ENCODE measurements at regions not wholly inside any gene's neighbourhood (a gene's known extent, or its start where the extent isn't known, plus 50 kb on each side); places are given as distances from the start of the nearest gene placed in this dataset.

DNA sequence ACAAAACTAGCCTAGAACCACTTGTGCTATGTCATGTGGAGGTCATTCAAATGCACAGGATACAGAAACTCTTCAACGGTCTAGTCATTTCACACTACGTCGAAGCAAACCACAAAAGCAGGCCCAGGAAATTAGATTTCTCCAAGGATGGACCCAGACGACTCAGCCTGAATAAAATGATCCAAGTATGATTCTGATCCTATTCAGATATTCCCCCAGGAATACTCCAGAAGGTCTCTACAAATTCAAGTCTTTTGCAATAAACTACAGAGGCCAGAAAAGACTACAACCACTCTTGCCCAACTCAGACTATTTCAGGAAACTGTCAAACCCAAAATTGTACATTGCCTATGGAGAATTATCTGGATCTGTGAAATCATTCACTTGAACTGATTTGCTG, 422.5 kb downstream of the METTL4 start:
- no peaks in the 10 kb centered on the region for H3K4me1 ChIP-seq (ENCODE audit: insufficient read depth, low read length)
- no peak for DNase-seq
- H3K36me3 ChIP-seq (ENCODE audit: insufficient read depth, low read length) = no peaks in the 10 kb centered on the region
- H3K4me2 ChIP-seq (ENCODE audit: insufficient read depth, low read length) = no peak overlapping the region
- H3K27ac ChIP-seq (ENCODE audit: low read length) = no peak overlapping the region
- no peaks in the 10 kb centered on the region for H3K9me3 ChIP-seq (ENCODE audit: insufficient read depth, low read length, severe bottlenecking)
- TF ChIP-seq EZH2 (IDR thresholded peaks at IDR 0.05; ENCODE audit: borderline replicate concordance, low read depth, low read length, severe bottlenecking) (no peak), CTCF (IDR thresholded peaks at IDR 0.05; ENCODE audit: borderline replicate concordance, extremely low read depth, low read length, poor library complexity, severe bottlenecking) (no peak)
- no peaks in the 10 kb centered on the region for H4K20me1 ChIP-seq (ENCODE audit: insufficient read depth, low read length)
- H2AFZ ChIP-seq (ENCODE audit: low read depth, low read length) = no peak overlapping the region
- ATAC-seq (ENCODE audit: insufficient read depth, low read depth) = no peak
- H3K4me3 ChIP-seq (ENCODE audit: low read depth in 1 of 2, low read length in 2 of 2) = no peak overlapping the region
- no peaks in the 10 kb centered on the region for H3K27me3 ChIP-seq (ENCODE audit: insufficient read depth, low read length, poor library complexity)
- H3K79me2 ChIP-seq (ENCODE audit: insufficient read depth, low read length) = no peaks in the 10 kb centered on the region
- H3K9ac ChIP-seq (ENCODE audit: low read depth, low read length) = no peak overlapping the region

- H3K79me2 ChIP-seq (ENCODE audit: insufficient read depth, low read length) = no peaks in the 10 kb centered on the region
- no peaks in the 10 kb centered on the region for H3K4me1 ChIP-seq (ENCODE audit: insufficient read depth, low read length)
- TF ChIP-seq EZH2 (IDR thresholded peaks at IDR 0.05; ENCODE audit: borderline replicate concordance, low read depth, low read length, severe bottlenecking) (no peak), CTCF (IDR thresholded peaks at IDR 0.05; ENCODE audit: borderline replicate concordance, extremely low read depth, low read length, poor library complexity, severe bottlenecking) (no peak)
- no peak overlapping the region for H2AFZ ChIP-seq (ENCODE audit: low read depth, low read length)
- H4K20me1 ChIP-seq (ENCODE audit: insufficient read depth, low read length) = no peaks in the 10 kb centered on the region
- no peak overlapping the region for H3K4me2 ChIP-seq (ENCODE audit: insufficient read depth, low read length)
- H3K27ac ChIP-seq (ENCODE audit: low read length) = no peak overlapping the region
- no peaks in the 10 kb centered on the region for H3K9me3 ChIP-seq (ENCODE audit: insufficient read depth, low read length, severe bottlenecking)
- no peak overlapping the region for H3K4me3 ChIP-seq (ENCODE audit: low read depth in 1 of 2, low read length in 2 of 2)
- ATAC-seq (ENCODE audit: insufficient read depth, low read depth) (no peak), DNase-seq (no peak)
- H3K36me3 ChIP-seq (ENCODE audit: insufficient read depth, low read length) = no peaks in the 10 kb centered on the region
- H3K27me3 ChIP-seq (ENCODE audit: insufficient read depth, low read length, poor library complexity) = no peaks in the 10 kb centered on the region
- H3K9ac ChIP-seq (ENCODE audit: low read depth, low read length) = no peak overlapping the region
Measured at GRCh38 chr18:2150566-2150965, 420.7 kb downstream of the METTL4 start.

DNA sequence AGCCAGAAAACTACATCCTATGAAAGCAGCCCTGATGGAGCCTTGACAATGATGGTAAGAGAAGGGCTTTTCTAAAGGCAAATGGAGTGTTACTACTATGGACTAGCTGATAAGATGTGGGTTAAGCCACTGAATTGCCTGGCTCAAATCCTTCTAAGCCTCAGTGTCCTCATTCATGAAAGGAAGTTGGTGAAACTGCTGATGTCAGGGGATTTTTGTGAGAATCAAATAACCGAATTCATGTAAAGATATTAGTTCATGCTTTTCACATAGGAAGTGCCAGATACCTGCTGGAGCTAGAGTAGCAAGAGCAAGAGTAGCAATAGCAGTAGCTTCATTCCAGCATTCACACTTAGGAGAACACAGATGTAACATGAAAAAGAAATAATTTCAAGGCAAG, 417.0 kb downstream of the METTL4 start:
- Histone ChIP-seq H3K4me3 (ENCODE audit: low read depth in 1 of 2, low read length in 2 of 2) (no peak overlapping the region), H3K79me2 (ENCODE audit: insufficient read depth, low read length) (no peaks in the 10 kb centered on the region), H3K36me3 (ENCODE audit: insufficient read depth, low read length) (no peaks in the 10 kb centered on the region), H3K4me2 (ENCODE audit: insufficient read depth, low read length) (no peak overlapping the region), H3K9ac (ENCODE audit: low read depth, low read length) (no peak overlapping the region), H3K4me1 (ENCODE audit: insufficient read depth, low read length) (no peaks in the 10 kb centered on the region), H3K27ac (ENCODE audit: low read length) (no peak overlapping the region), H3K9me3 (ENCODE audit: insufficient read depth, low read length, severe bottlenecking) (no peaks in the 10 kb centered on the region), H3K27me3 (ENCODE audit: insufficient read depth, low read length, poor library complexity) (no peaks in the 10 kb centered on the region), H2AFZ (ENCODE audit: low read depth, low read length) (no peak overlapping the region), H4K20me1 (ENCODE audit: insufficient read depth, low read length) (no peaks in the 10 kb centered on the region)
- DNase-seq (no peak), ATAC-seq (ENCODE audit: insufficient read depth, low read depth) (no peak)
- no peak for TF ChIP-seq EZH2 (IDR thresholded peaks at IDR 0.05; ENCODE audit: borderline replicate concordance, low read depth, low read length, severe bottlenecking)
- no peak for TF ChIP-seq CTCF (IDR thresholded peaks at IDR 0.05; ENCODE audit: borderline replicate concordance, extremely low read depth, low read length, poor library complexity, severe bottlenecking)

Data from DND-41 (cell line).